Choroid plexus epithelial cell (primary cell): ENCODE measurements at regions not wholly inside any gene's neighbourhood (a gene's known extent, or its start where the extent isn't known, plus 50 kb on each side); places are given as distances from the start of the nearest gene placed in this dataset.

Experiments
- DNase-seq: peaks from one replicate; pipeline ENCODE4 v3.0.0-alpha.2; 2010; ENCODE audit warnings: low read depth
- H3K4me3 ChIP-seq: 2 replicates; pipeline ENCODE4 v1.5.1; 2011; ENCODE audit warnings: low read depth, mild to moderate bottlenecking, control low read depth, low read length, moderate library complexity
- CTCF ChIP-seq: conservative IDR thresholded peaks from 2 replicates; pipeline ENCODE4 v1.5.1; 2011; ENCODE audit warnings: low read depth, mild to moderate bottlenecking, control low read depth, inconsistent platforms, low read length, moderate library complexity

- H3K4me3 ChIP-seq, result no peak overlapping the region
- no peak for TF ChIP-seq CTCF
- DNase-seq, result peak; percentile 19
Measured at GRCh38 chr3:147881933-147882332, 472.8 kb downstream of the ZIC1 start.

GRCh38 chr3:147886879-147887278, 477.7 kb downstream of the ZIC1 start:
- DNase-seq, result no peak
- no peak overlapping the region for H3K4me3 ChIP-seq

GRCh38 chr3:147887797-147888196, 478.6 kb downstream of the ZIC1 start:
- no peak for DNase-seq

More at GRCh38 chr3:147886879-147887278, 477.7 kb downstream of the ZIC1 start:
- no peak for TF ChIP-seq CTCF

GRCh38 chr3:147890114-147890513, 480.9 kb downstream of the ZIC1 start:
- DNase-seq, result no peak
- H3K4me3 ChIP-seq, result no peak overlapping the region
- TF ChIP-seq CTCF, result no peak

More at GRCh38 chr3:147887797-147888196, 478.6 kb downstream of the ZIC1 start:
- no peak overlapping the region for H3K4me3 ChIP-seq
- no peak for TF ChIP-seq CTCF

GRCh38 chr3:147895509-147895908, 486.3 kb downstream of the ZIC1 start:
- DNase-seq, result no peak
- no peak overlapping the region for H3K4me3 ChIP-seq
- TF ChIP-seq CTCF, result no peak

- no peak for DNase-seq
- no peak overlapping the region for H3K4me3 ChIP-seq
- no peak for TF ChIP-seq CTCF
Measured at GRCh38 chr3:147900851-147901250, 491.7 kb downstream of the ZIC1 start.

GRCh38 chr3:147903026-147903425, 493.9 kb downstream of the ZIC1 start:
- DNase-seq, result no peak
- TF ChIP-seq CTCF, result peak; percentile 26
- H3K4me3 ChIP-seq, result no peak overlapping the region
